ENCODE measurements at regions not wholly inside any gene's neighbourhood (a gene's known extent, or its start where the extent isn't known, plus 50 kb on each side); places are given as distances from the start of the nearest gene placed in this dataset.

GRCh38 chr21:15367061-15367626 lies 302.3 kb upstream of the NRIP1 start:
- Histone ChIP-seq H3K14ac (ENCODE audit: insufficient read depth, low read length) (no peak overlapping the region), H3K23me2 (ENCODE audit: insufficient read length, low read depth, low read length, poor library complexity, severe bottlenecking) (no peaks in the 10 kb centered on the region), H3K4ac (ENCODE audit: low read depth, low read length) (no peak overlapping the region), H2BK20ac (ENCODE audit: low read depth, low read length, poor library complexity, severe bottlenecking) (no peak overlapping the region), H2BK12ac (ENCODE audit: insufficient read length, low read depth, low read length) (no peak overlapping the region), H4K91ac (ENCODE audit: insufficient read length, low read depth, low read length) (no peak overlapping the region), H2AFZ (ENCODE audit: low read length) (no peak overlapping the region), H3K4me2 (ENCODE audit: insufficient read depth, insufficient read length, low read length) (peak overlapping the region; percentile 37), H4K8ac (replicated peaks; ENCODE audit: insufficient read length, low read depth, low read length) (no peak overlapping the region), H3K18ac (ENCODE audit: insufficient read length, low read depth, low read length) (no peak overlapping the region), H4K20me1 (ENCODE audit: control insufficient read depth, insufficient read depth, insufficient read length) (no peaks in the 10 kb centered on the region), H4K5ac (ENCODE audit: insufficient read length, low read depth, low read length) (no peak overlapping the region), H3K27me3 (ENCODE audit: insufficient read depth, low read length) (no peaks in the 10 kb centered on the region), H2BK15ac (ENCODE audit: low read depth, low read length) (no peak overlapping the region), H3K23ac (ENCODE audit: insufficient read length, low read depth, low read length) (no peak overlapping the region), H2BK5ac (ENCODE audit: insufficient read length, low read length) (no peak overlapping the region), H3K4me1 (ENCODE audit: insufficient read depth, low read length) (peaks cover 4% of the 10 kb centered on the region; the same call in 1 of the 2 replicates), H3K9ac (ENCODE audit: extremely low read depth, insufficient read length, low read length) (no peak overlapping the region), H3K79me1 (ENCODE audit: insufficient read depth, low read depth, low read length, poor library complexity, severe bottlenecking) (no peaks in the 10 kb centered on the region), H3T11ph (ENCODE audit: low read length) (no peak overlapping the region), H2AK5ac (ENCODE audit: insufficient read length, low read length) (no peak overlapping the region), H2BK120ac (ENCODE audit: low read depth, low read length, poor library complexity, severe bottlenecking) (no peak overlapping the region), H3K79me2 (ENCODE audit: insufficient read depth, low read length) (no peaks in the 10 kb centered on the region), H3K56ac (ENCODE audit: insufficient read length, low read depth, low read length) (no peak overlapping the region), H3K27ac (ENCODE audit: insufficient read length, low read depth, low read length) (peak overlapping the region; percentile 78), H3K9me3 (ENCODE audit: control insufficient read depth, low read depth, low read length) (no peaks in the 10 kb centered on the region)
- TF ChIP-seq, protein P1, sequence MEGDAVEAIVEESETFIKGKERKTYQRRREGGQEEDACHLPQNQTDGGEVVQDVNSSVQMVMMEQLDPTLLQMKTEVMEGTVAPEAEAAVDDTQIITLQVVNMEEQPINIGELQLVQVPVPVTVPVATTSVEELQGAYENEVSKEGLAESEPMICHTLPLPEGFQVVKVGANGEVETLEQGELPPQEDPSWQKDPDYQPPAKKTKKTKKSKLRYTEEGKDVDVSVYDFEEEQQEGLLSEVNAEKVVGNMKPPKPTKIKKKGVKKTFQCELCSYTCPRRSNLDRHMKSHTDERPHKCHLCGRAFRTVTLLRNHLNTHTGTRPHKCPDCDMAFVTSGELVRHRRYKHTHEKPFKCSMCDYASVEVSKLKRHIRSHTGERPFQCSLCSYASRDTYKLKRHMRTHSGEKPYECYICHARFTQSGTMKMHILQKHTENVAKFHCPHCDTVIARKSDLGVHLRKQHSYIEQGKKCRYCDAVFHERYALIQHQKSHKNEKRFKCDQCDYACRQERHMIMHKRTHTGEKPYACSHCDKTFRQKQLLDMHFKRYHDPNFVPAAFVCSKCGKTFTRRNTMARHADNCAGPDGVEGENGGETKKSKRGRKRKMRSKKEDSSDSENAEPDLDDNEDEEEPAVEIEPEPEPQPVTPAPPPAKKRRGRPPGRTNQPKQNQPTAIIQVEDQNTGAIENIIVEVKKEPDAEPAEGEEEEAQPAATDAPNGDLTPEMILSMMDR (conservative IDR thresholded peaks at IDR 0.05) = no peak
- Mint-ChIP-seq H3K4me1 (peaks cover 18 to 28% of the 10 kb centered on the region in 2 experiments), H3K27me3 (ENCODE audit: low read depth) (peaks cover 2% of the 10 kb centered on the region), H3K9me3 (peaks cover 13 to 15% of the 10 kb centered on the region in 2 experiments), H3K4me3 (peak overlapping the region; percentile 9 to 12; a peak in 2 of 5 replicates), H3K27ac (peak overlapping the region; percentile 66 to 85 (median 84); a peak in 6 of 7 replicates), H3K36me3 (ENCODE audit: insufficient read depth in 1 of 3, low read depth in 3 of 3) (peaks cover 9 to 16% (median 14%) of the 10 kb centered on the region in 3 experiments)
- DNase-seq = peak; percentile 60
- no CpG with 5 or more reads among the region's 7 CpGs for WGBS (ENCODE audit: extremely low coverage, insufficient read length, low lambda C conversion rate)
